Hematopoietic multipotent progenitor cell treated with erythropoietin and hydrocortisone succinate and interleukin-3 and kit ligand, for 4 days (in vitro differentiated cells): ENCODE measurements at regions not wholly inside any gene's neighbourhood (a gene's known extent, or its start where the extent isn't known, plus 50 kb on each side); places are given as distances from the start of the nearest gene placed in this dataset.

Experiments used
- DNase-seq: peaks from one replicate; pipeline ENCODE4 v3.0.0-alpha.2; 2015

DNA sequence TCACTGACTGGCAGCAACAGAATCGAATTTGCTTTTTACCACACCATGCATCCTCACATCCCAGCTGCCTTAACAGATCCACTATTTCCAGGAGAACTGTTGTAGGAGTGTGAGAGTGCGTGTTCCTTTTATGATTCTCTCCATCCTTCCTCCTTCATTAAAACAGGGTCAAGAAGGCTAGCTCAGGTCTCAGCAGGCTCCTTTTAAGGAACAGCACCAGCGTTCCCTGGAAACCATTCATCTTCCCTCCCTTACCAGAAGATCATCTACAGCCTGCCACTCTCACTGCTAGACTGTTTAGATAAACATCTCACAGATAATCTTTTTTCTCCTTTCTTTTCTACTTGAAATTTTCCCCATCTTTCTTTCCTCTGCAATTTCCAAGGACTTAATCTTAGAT, 1531.9 kb upstream of the CDH8 start:
- DNase-seq, result no peak

DNA sequence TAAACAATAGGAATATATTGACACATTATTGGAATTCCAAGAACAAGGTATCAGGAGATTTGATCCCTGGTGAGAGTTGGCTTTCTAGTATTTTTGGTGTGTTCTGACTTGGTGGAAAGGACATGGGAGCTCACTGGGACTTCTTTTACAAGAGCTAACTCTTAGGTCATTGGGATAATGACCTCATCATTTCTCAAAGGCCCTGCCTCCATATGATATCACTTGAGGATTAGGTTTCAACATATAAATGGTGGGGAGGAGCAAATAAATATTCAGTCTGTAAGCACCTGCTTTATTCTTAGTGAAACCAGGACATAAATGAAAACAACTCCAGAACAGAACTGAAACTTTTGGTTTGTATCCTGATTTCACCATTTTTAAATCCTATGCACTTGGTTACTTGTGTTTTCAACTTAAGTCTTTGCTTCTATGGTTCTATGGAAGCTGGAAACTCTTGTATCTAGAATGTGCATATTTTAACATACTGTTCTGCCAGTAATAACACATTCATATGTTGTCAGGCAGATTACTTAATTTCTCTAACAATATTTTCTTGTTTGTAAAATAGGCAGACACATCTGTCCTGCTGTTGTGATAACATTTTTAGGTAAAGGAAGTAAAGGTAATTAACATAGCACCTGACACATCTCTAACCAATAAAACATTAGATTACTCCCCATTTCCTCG, 1527.7 kb upstream of the CDH8 start:
- DNase-seq, result no peak

DNA sequence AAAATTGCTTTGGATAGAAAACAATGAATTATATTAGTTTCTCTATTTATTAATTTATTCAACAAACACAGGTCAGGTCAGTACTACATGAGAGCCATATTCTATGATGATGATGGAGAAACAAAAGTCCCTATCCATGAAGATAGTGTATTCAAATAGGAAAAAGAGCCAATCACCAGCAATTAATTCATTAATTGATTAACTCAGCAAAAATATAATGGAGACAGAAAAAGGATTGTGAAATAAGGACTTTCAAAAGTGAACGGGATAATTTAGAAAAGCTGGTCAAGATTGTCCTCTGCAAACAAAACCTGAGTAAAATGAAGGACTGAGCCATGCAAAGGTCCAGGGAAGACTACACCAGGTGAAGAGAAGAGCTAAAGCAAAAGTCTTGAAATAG, 1517.7 kb upstream of the CDH8 start:
- DNase-seq, result no peak

DNA sequence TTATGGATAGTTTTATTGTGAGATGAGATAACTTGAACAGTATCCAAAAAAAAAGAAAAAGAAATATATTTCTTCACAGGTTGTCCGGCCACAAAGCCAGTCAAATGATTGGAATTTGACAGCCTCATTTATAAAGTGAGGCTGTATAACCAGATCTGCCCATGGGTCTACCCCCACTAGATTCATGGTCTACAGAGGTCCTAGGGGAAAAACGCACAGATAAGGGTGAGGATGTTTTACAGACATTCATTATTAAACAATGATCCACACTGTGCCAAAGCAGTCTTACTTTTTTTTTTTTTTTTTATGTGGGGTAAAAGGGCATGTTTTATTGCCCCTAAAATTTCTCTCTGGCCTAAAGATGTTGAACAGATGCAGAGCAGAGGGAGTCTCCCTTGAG, 1503.0 kb upstream of the CDH8 start:
- no peak for DNase-seq

DNA sequence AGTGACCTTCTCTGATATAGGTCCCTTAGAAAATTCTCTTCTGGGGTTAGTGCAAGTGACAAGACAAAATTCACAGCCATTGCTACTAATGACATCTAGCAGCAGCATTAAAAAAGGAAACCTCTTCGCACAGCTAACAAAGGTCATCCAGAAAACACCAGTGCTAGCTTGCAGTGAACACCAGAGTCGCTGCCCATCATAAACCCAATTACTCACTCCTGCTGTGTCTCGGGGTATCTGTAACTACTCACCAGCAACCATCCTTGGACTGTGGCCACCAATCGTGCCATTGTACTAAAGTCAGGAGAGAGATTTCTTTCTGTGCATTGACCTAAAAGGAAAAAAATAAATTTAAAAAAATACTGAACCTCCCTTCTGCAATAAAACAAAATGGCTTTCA, 1494.7 kb upstream of the CDH8 start:
- DNase-seq, result no peak

DNA sequence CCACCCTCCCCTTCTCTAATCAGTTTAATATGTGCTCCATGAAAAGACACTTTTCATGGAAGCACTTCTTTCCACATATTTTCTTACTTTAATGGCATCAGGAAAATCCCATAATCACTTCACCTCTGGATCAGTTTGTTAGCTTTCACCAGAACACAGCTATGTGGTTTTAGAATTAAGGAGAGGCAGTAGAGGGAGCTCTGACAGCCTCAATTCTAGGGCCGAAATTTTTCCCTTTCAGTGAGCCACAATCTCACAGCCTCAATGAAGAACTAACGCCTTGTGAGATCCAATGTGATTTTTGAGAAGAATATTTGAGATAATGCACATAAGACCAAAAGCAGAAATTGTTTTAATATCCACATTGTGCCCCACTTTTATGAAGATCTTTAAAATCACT, 1494.0 kb upstream of the CDH8 start:
- no peak for DNase-seq

DNA sequence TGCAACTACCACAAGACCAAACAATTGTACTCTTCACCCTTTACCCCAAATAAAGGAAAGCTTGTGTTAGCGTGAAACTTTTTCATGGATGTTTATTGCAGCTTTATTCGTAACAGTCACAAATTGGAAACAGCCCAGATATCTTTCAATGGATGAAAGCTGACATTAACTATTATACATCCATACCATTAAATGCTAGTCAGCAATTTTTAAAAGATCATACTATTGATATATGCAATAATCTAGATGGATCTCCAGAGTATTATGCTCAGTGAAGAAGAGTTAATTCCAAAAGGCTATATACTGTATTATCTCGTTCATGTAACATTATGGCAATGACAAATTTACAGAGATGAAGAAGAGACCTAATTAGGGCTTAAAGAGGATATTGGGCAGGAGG, 1491.2 kb upstream of the CDH8 start:
- no peak for DNase-seq

DNA sequence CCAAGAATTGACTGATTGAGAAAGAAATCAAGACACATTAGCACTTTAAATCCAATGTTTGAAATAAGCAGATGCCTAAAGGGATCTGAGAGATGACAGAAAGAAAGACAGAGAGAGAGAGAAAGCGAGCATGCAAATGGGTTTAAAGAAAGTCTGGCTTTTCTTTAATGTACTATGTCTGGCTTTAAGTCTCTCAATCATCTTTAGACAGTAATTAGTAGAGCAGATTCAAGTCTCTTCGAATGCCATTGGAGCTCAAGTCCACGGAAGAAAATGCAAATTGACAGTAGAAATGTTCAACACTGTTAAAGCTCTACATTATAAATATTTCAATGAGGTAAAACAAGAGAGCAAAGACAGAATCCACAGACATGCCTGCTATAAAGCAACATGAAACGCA, 1480.2 kb upstream of the CDH8 start:
- DNase-seq, result no peak

DNA sequence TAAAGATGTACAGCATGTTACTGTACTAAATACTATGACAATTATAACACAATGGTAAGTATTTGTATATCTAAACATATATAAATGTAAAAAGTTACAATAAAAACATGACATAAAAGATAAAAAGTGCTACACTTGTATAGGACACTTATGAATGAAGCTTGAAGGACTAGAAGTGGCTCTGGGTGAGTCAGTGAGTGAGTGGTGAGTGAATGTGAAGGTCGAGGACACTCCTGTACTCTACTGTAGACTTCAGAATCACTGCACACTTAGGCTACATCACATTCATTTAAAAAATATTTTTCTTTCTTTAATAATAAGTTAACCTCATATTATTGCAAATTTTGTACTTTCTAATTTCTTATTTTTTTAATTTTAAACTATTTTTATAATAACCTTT, 1476.7 kb upstream of the CDH8 start:
- no peak for DNase-seq

DNA sequence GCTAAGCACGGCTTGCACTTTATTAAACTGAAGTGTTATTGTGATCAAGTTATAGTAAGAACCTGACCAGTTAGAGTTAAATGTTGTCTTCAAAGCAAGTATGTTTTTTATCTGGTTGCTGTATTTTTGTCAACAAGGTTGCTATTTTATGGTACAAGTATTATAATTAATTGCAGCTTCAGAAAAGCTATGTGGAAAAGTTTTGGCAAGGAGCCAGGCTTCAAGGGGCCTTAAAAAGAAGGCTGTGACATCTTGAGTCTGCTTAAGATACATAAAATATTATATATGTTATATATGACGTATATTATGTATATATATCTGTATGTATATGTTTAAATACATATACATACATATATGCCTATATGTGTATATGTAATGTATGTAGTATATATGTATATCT, 1461.2 kb upstream of the CDH8 start:
- DNase-seq, result no peak

DNA sequence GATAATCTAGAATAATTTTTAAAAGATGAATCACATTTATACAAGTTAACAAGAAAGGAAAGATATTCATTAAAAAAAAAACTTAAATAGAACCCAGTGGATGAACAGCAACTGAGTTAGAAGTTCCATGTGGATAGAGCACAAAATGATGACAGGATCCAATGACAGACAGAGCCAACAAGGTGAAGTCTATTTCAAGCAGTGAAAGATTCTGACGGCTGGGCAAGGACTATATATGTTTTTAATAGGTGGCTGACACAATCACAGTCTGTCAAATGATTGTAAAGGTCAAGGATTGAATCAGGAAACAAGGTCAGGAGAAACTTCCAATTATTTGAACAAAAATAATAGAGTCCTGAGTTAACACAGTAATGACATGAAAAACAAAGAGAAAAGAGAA, 1460.0 kb upstream of the CDH8 start:
- no peak for DNase-seq

DNA sequence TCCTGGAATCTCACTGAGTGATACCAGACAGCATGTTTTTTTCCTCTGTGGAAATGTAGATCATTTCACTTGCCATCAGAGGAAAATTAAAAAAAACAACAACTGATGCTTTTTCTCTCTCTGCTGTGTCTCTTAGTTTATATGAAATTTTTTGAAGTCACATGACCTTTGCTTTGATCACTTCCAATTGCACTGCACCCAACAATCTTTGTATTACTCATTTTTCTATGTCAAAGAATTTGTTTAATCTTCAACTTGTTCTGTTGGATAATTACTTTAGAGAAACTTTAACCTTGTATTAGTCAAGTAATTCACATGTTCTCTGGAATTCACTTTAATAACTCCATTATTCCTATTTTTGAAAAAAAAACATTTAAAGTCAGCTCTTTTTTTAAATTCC, 1452.7 kb upstream of the CDH8 start:
- DNase-seq, result no peak

DNA sequence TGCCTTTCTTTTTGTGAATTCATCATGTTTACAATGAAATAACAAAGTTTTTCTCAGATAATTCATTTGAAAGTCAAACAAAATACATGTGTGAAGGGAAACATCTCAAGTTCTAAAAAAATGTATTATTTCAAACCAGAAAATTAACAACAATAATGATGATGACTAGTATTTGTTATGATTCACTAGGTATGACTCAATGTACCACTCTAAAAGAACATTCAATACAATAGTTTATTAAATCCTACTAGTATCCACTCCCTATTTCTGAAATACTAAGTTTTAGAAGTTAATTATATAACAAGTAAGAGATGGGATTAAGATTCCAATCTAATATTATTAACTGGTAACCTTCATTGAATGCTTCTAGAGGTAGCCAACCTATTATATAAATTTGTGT, 1444.8 kb upstream of the CDH8 start:
- DNase-seq, result no peak

DNA sequence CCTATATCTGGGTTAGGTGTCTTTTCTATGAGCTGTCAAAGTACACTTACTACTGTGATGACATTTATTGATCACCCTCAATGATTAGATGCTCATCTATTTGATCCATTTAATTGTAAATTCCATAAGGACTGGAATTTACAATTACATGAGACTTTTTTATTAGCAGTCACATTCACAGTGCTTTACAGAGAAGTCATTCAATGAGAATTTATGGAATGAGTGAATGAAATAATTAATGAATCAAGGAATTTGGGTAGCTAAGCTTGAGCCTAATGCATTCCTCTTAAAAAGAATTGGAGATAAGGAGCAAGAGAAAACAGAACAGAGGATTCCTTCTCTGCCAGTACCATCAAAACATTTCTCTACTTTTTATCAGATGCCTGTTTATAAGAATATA, 1437.5 kb upstream of the CDH8 start:
- DNase-seq, result no peak

DNA sequence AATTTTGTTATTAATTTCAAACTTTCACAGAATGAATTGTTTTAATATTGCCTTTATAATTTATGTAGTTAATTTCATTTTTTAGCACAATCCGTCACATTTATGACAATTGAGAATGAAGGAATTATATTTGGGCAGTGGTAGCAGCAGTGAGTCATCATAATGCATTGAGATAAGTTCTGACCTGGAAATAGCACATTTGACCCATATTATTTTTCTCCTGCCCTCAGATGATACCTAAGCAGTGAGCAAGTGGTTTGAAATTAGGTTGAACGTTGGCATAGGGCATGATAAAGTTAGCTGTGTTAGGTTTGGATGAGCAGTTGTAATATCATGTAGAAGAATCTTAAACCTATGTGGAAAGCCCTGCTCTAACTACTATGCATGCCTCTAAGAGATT, 1431.3 kb upstream of the CDH8 start:
- no peak for DNase-seq

DNA sequence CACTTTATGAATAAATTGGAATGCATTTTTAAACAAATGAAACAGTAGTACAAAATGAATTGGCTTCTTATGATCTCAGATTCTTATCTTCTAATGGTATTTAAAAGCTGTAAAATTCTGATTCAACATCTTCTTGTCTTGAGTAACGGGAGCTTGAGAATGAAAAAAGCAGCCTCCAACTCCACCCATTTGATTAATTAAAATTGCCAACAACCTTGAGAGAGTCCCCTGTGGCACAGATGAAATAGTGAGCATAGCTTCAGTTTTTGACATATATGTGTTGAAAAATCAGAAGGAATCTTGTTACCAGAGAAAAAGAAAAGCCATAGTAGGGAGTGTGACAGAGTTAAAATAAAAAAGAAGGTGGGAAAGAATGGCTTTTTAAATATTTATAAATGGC, 1426.1 kb upstream of the CDH8 start:
- DNase-seq, result no peak

DNA sequence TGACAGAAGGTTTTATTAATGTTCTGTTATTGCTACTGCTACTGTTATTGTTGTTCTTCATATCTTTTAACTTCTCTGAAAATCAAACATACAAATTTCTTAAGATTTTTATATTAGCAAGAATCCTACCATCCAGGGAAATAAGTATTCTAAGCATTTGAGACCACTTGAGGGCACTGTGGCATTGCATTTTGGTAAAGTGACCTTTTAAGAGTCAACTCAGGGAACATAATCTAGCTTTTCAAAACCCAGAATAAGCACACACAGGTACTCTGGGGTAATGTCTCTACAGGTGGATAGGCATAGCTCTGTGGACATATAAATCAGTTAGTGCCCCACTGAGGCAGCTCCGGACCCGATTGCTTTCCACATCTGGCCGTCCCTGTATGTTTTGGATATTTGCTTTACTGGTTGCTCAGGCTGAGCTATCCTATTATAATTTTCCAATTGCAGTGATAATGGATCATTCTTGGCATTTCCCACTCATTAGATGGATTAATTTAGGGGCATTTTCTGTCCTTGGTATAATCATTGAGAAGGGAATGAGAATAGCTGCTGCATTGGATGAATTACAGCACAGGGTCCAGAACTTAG, 1425.1 kb upstream of the CDH8 start:
- peak; percentile 41 for DNase-seq

DNA sequence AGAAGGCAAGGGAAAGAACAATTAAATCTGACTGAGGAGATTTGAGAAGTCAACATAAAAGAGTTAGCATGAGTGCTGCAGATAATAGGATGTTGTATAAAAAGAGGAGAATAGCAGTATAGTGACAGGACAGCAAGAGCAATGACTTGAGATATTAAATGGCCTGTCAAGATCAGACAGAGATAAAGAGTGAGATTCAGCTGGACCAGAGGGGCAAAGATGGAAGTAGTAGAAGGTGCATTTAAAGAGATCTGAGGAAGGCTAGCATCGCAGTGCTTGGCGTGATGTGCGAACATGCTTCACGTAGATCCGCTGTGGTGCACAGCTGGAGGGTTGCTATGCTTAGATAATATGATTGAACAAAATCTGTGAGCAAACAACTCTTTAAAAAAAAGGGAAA, 1422.6 kb upstream of the CDH8 start:
- DNase-seq, result no peak

DNA sequence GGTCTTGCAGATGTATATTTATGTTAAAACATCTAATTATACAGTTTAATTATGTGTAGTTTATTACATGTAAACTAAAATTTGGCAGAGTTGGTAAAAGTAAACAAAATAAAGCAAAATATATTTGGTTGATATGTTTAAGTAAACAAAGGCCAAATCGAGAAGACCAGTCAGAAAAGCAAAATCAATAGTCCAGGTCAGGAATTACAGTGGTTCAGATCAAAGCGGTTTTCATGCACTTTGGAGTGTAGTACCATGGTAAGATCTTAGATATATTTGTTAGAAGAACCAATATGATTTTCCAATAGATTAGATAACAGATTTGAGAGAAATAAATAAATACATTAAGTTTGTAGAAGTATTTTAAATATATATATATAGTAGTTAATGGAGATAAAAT, 1421.6 kb upstream of the CDH8 start:
- no peak for DNase-seq

DNA sequence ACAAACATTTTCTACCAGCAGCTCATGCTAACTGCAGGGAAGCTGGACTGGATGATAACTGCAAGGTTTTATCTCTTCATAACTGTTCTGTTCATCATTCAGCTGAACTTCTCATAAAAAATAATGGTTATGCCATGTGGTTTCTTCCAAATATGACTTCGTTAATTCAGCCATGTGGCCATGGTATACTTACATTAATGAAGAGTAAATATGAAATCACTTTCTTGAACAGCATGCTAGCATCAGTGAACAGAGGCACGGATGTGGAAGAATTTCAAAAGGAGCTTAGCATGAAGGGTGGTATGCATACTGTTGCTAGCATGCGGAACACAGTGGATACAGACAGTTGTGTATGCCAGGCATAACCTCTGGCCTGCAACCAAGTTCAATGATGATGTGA, 1417.0 kb upstream of the CDH8 start:
- no peak for DNase-seq

DNA sequence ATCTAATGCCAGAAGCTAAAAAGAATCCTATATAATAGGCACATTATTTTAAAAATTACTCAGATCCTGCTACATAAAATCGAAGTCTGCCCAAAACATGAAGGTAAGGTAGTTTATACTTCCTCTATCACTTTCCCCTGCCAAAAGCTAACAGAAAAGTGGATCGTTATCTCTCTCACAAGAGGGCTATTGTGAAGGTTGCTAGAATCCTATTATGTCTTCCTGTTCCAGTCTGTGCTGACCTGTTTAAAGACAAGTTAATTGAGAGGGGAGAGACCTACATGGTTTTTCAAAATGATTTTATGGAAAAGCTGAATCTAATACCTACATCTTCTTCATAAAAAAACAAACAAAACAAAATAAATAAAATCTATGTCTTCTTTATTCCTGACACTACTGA, 1410.9 kb upstream of the CDH8 start:
- DNase-seq, result no peak

DNA sequence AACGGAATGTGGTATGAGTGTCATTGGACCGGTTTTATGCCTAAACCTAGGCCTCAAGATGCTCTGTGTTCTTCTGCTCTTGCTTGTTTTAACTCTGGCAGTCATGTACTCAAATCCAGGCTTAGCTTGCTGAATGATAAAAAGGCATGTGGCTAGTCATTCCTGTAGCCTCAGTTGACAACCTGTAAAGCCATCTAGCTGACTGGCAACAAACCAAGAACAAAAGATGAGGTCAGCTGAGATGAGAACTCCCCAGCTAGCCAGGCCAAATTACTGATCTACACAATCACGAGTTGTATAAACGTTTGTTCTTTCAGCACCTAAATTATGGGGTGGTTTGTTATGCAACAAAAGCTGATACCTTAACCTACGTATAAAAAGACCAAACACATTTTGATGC, 1406.0 kb upstream of the CDH8 start:
- DNase-seq, result no peak

DNA sequence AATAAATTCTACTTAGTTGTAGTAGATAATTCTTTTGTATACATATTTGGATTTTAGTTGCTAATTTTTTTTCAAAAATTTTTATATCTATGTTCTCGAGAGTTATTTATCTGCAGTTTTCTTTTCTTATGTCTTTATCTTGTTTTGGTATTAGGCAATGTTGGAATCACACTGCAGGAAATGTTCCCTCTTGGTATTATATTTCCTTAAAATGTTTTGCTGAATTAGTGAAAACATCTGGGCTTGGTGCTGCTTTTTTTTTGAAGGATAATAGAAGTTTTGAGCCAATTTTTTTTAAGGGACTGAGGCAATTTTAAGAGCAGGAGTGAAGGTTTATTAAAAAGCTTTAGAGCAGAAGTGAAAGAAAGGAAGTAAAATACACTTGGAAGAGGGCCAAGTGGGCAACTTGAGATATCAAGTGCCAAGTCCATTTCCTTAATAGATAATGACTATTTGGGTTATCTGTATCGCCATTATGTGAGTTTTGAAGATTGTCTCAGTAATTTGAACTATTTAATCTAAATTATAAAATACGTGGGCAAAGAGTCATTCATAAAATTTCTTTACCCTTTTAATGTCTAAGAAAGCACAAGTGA, 1390.1 kb upstream of the CDH8 start:
- peak; percentile 16 for DNase-seq

DNA sequence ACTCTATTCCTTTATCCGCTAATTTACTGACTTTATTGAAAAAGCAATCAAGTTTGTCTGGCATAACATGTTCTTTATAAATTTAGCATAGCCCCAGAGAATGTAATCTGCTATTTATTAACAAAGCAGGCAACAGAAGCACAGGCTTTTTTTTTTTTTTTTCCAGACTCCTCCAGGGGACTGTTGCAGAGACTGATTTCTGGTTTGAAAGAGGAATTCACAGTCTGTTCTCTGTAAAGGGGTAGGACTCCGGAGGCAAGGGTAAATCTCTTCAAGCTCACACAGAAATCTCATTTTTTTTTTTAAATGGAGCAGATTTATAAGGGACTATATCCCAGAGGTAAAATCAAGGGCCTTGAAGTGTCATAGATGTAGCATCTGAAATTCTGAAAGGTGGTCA, 1386.5 kb upstream of the CDH8 start:
- no peak for DNase-seq

DNA sequence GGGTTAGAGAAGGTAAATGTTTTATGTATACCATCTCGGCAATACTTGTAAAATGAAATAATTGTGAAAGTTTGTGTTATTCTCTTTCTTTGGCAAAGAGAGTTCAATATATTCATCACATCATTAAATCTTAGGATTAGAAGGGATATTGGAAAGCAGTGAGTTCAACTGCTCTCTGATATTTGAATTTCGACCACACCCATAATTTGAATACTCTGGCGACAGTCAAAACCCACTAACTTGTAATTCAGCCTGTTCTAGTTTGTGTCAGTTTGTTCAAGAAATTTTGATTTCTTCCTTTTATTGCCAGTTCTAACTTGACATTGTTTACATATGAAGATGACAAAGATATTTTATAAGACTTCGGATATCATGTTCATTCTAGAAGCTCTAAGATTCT, 1380.5 kb upstream of the CDH8 start:
- no peak for DNase-seq
